ENCODE measurements at regions not wholly inside any gene's neighbourhood (a gene's known extent, or its start where the extent isn't known, plus 50 kb on each side); places are given as distances from the start of the nearest gene placed in this dataset.

- dilution Hi-C loops (cut with MboI; ENCODE audit: extremely low pct_ligation_motif_present, low sequenced_read_pairs) = no loop called here
- no peak overlapping the region for H3K4me3 ChIP-seq (ENCODE audit: control insufficient read depth in 2 of 3, extremely low read depth in 1 of 3, insufficient read depth in 2 of 3, low read depth in 1 of 3, low read length in 3 of 3)
- no peak for FAIRE-seq
- no peaks in the 10 kb centered on the region for H4K20me1 ChIP-seq (ENCODE audit: control insufficient read depth, extremely low read depth, insufficient read depth, low read length)
- H2AFZ ChIP-seq (ENCODE audit: control insufficient read depth, low read length) = no peak overlapping the region
- no peak for DNase-seq (ENCODE audit: low read depth, low spot score)
- H3K9me3 ChIP-seq (ENCODE audit: control insufficient read depth, low read depth, low read length) = no peaks in the 10 kb centered on the region
- no peak overlapping the region for H3K9ac ChIP-seq (ENCODE audit: control insufficient read depth, extremely low read depth, insufficient read depth, low read length)
- H3K4me2 ChIP-seq (ENCODE audit: control insufficient read depth, extremely low read depth, insufficient read depth, low read depth, low read length) = no peak overlapping the region
- peaks cover 30% of the 10 kb centered on the region for H3K27me3 ChIP-seq (ENCODE audit: control insufficient read depth, extremely low read depth, insufficient read depth, low read length)
- no peak overlapping the region for H3K27ac ChIP-seq (ENCODE audit: control insufficient read depth, insufficient read depth, low read length)
- no peaks in the 10 kb centered on the region for H3K36me3 ChIP-seq (ENCODE audit: control insufficient read depth in 2 of 2, extremely low read depth in 1 of 2, insufficient read depth in 2 of 2, low read length in 2 of 2)
- no peaks in the 10 kb centered on the region for H3K79me2 ChIP-seq (ENCODE audit: control insufficient read depth, insufficient read depth, low read length)
- TF ChIP-seq EZH2 (IDR thresholded peaks at IDR 0.05; ENCODE audit: low read length) (no peak), CTCF (optimal IDR thresholded peaks at IDR 0.05 in 1 of 3, IDR thresholded peaks at IDR 0.05 in 1 of 3, conservative IDR thresholded peaks at IDR 0.05 in 1 of 3; ENCODE audit: extremely low read depth in 1 of 3, insufficient read depth in 2 of 3, low read length in 3 of 3) (no peak)
- no peaks in the 10 kb centered on the region for H3K9me1 ChIP-seq (ENCODE audit: control insufficient read depth, extremely low read depth, insufficient read depth, low read length)
- H3K4me1 ChIP-seq (ENCODE audit: control insufficient read depth, extremely low read depth, insufficient read depth, low read length) = no peaks in the 10 kb centered on the region
Measured at GRCh38 chr15:69820819-69821218, 276.9 kb downstream of the TLE3 start.

- H3K27ac ChIP-seq (ENCODE audit: control insufficient read depth, insufficient read depth, low read length) = no peak overlapping the region
- H2AFZ ChIP-seq (ENCODE audit: control insufficient read depth, low read length) = no peak overlapping the region
- TF ChIP-seq CTCF (optimal IDR thresholded peaks at IDR 0.05 in 1 of 3, IDR thresholded peaks at IDR 0.05 in 1 of 3, conservative IDR thresholded peaks at IDR 0.05 in 1 of 3; ENCODE audit: extremely low read depth in 1 of 3, insufficient read depth in 2 of 3, low read length in 3 of 3) (no peak), EZH2 (IDR thresholded peaks at IDR 0.05; ENCODE audit: low read length) (no peak)
- no peaks in the 10 kb centered on the region for H3K9me1 ChIP-seq (ENCODE audit: control insufficient read depth, extremely low read depth, insufficient read depth, low read length)
- no peaks in the 10 kb centered on the region for H4K20me1 ChIP-seq (ENCODE audit: control insufficient read depth, extremely low read depth, insufficient read depth, low read length)
- H3K79me2 ChIP-seq (ENCODE audit: control insufficient read depth, insufficient read depth, low read length) = no peaks in the 10 kb centered on the region
- peaks cover 21% of the 10 kb centered on the region for H3K27me3 ChIP-seq (ENCODE audit: control insufficient read depth, extremely low read depth, insufficient read depth, low read length)
- peak; percentile 9 for FAIRE-seq
- H3K4me3 ChIP-seq (ENCODE audit: control insufficient read depth in 2 of 3, extremely low read depth in 1 of 3, insufficient read depth in 2 of 3, low read depth in 1 of 3, low read length in 3 of 3) = no peak overlapping the region
- no peak for DNase-seq (ENCODE audit: low read depth, low spot score)
- H3K4me2 ChIP-seq (ENCODE audit: control insufficient read depth, extremely low read depth, insufficient read depth, low read depth, low read length) = no peak overlapping the region
- no peaks in the 10 kb centered on the region for H3K36me3 ChIP-seq (ENCODE audit: control insufficient read depth in 2 of 2, extremely low read depth in 1 of 2, insufficient read depth in 2 of 2, low read length in 2 of 2)
- H3K9me3 ChIP-seq (ENCODE audit: control insufficient read depth, low read depth, low read length) = no peaks in the 10 kb centered on the region
- H3K4me1 ChIP-seq (ENCODE audit: control insufficient read depth, extremely low read depth, insufficient read depth, low read length) = no peaks in the 10 kb centered on the region
- dilution Hi-C loops (cut with MboI; ENCODE audit: extremely low pct_ligation_motif_present, low sequenced_read_pairs) = no loop called here
- H3K9ac ChIP-seq (ENCODE audit: control insufficient read depth, extremely low read depth, insufficient read depth, low read length) = no peak overlapping the region
Measured at GRCh38 chr15:69823223-69823907, 274.4 kb downstream of the TLE3 start.

Measured in keratinocyte (primary cell).